SU-DHL-6 (cell line): ENCODE measurements at regions not wholly inside any gene's neighbourhood (a gene's known extent, or its start where the extent isn't known, plus 50 kb on each side); places are given as distances from the start of the nearest gene placed in this dataset.

Source experiments
- H2AFZ ChIP-seq: fragments of 200-600 bp; sonication (generic); 2 replicates; pipeline ENCODE4 v1.6.1; 2014; ENCODE audit warnings: low read depth, mild to moderate bottlenecking, moderate library complexity, mixed read lengths, antibody characterized with exemption, low read length; ENCODE audit not compliant: severe bottlenecking
- H3F3A ChIP-seq: fragments of 200-600 bp; shearing (Covaris generic); 2 replicates; pipeline ENCODE4 v1.6.0; 2016; ENCODE audit warnings: antibody characterized with exemption, mild to moderate bottlenecking; ENCODE audit not compliant: insufficient read depth
- H3K27ac ChIP-seq: fragments of 200-600 bp; sonication (generic); 2 replicates; pipeline ENCODE4 v1.5.1; 2016; ENCODE audit warnings: low read depth, mild to moderate bottlenecking, low read length, moderate library complexity, mixed read lengths
- H3K27me3 ChIP-seq: fragments of 200-600 bp; sonication (generic), shearing (Covaris generic); 2 replicates; pipeline ENCODE4 v1.6.0; 2014; ENCODE audit warnings: mild to moderate bottlenecking, low read length
- H3K36me3 ChIP-seq: fragments of 200-600 bp; sonication (generic); 2 replicates; pipeline ENCODE4 v1.6.1; 2014; ENCODE audit warnings: mild to moderate bottlenecking, low read length, mixed read lengths
- H3K4me2 ChIP-seq: fragments of 300-600, 200-600 bp; shearing (Covaris generic), sonication (generic); 2 replicates; pipeline ENCODE4 v1.6.0; 2014; ENCODE audit warnings: low read length, low read depth, mild to moderate bottlenecking; ENCODE audit not compliant: poor library complexity, severe bottlenecking
- H3K4me3 ChIP-seq: fragments of 200-600 bp; sonication (generic); 2 replicates; pipeline ENCODE4 v1.5.1; 2014; ENCODE audit warnings: antibody characterized with exemption, low read length, mild to moderate bottlenecking, mixed read lengths; ENCODE audit not compliant: insufficient read depth, poor library complexity, severe bottlenecking
- H3K79me2 ChIP-seq: fragments of 200-600 bp; sonication (generic); 2 replicates; pipeline ENCODE4 v1.6.1; 2014; ENCODE audit warnings: mild to moderate bottlenecking, low read length, moderate library complexity; ENCODE audit not compliant: insufficient read depth
- H3K9ac ChIP-seq: fragments of 200-600 bp; sonication (generic); 2 replicates; pipeline ENCODE4 v1.7.0; 2014; ENCODE audit warnings: mild to moderate bottlenecking, low read length
- H3K9me2 ChIP-seq: fragments of 200-600 bp; sonication (generic); replicated peaks from 2 replicates; pipeline ENCODE4 v1.6.1; 2014; ENCODE audit warnings: low read length; ENCODE audit not compliant: insufficient read depth
- H3K9me3 ChIP-seq: fragments of 200-600 bp; sonication (generic); 2 replicates; pipeline ENCODE4 v1.6.1; 2014; ENCODE audit warnings: low read length, mixed read lengths; ENCODE audit not compliant: insufficient read depth
- H4K20me1 ChIP-seq: fragments of 200-600 bp; sonication (generic); 2 replicates; pipeline ENCODE4 v1.6.1; 2014; ENCODE audit warnings: low read depth, mild to moderate bottlenecking, antibody characterized with exemption, low read length, moderate library complexity, mixed read lengths
- EZH2phosphoT487 ChIP-seq: fragments of 200-600 bp; sonication (generic), shearing (Covaris generic); conservative IDR thresholded peaks from 2 replicates; pipeline ENCODE4 v1.6.1; 2018; ENCODE audit warnings: mild to moderate bottlenecking, antibody characterized with exemption, low read length, moderate library complexity, mixed read lengths
- TF ChIP-seq, protein P1 (sequence below): fragments of 200-600 bp; sonication (generic); IDR thresholded peaks from one replicate; pipeline ENCODE4 v1.5.1; 2017; ENCODE audit warnings: antibody characterized with exemption, mild to moderate bottlenecking, low read length, moderate library complexity; ENCODE audit not compliant: insufficient read depth, poor library complexity, severe bottlenecking

DNA sequence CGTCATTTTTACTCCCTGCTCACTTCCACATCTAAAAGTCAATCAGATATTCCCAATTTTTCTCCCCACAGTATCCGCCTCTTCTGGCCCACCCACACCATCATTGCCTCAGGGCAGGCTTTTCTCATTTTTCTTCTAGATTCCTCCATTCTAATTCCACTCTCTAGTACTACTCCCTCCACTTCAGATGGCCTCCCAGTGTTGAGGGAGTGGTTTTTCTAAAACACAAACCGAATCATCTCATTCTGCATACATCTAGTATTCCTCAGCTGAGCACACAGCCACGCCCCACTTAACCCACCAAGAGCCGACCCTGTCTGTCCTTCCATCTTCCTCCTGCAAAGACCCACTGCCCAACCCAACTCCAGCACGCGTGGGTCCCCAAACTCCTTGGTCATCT lies 314.9 kb upstream of the NPVF start:
- H3K4me3 ChIP-seq: no peak overlapping the region
- no peaks in the 10 kb centered on the region; the same call in 1 of the 2 replicates for H3K27me3 ChIP-seq
- no peaks in the 10 kb centered on the region for H3K36me3 ChIP-seq
- TF ChIP-seq, protein P1, sequence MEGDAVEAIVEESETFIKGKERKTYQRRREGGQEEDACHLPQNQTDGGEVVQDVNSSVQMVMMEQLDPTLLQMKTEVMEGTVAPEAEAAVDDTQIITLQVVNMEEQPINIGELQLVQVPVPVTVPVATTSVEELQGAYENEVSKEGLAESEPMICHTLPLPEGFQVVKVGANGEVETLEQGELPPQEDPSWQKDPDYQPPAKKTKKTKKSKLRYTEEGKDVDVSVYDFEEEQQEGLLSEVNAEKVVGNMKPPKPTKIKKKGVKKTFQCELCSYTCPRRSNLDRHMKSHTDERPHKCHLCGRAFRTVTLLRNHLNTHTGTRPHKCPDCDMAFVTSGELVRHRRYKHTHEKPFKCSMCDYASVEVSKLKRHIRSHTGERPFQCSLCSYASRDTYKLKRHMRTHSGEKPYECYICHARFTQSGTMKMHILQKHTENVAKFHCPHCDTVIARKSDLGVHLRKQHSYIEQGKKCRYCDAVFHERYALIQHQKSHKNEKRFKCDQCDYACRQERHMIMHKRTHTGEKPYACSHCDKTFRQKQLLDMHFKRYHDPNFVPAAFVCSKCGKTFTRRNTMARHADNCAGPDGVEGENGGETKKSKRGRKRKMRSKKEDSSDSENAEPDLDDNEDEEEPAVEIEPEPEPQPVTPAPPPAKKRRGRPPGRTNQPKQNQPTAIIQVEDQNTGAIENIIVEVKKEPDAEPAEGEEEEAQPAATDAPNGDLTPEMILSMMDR: no peak
- TF ChIP-seq EZH2phosphoT487: no peak
- no peaks in the 10 kb centered on the region for H4K20me1 ChIP-seq
- H3F3A ChIP-seq: no peaks in the 10 kb centered on the region
- no peak overlapping the region for H3K27ac ChIP-seq
- no peaks in the 10 kb centered on the region for H3K9me2 ChIP-seq
- no peak overlapping the region for H2AFZ ChIP-seq
- no peaks in the 10 kb centered on the region for H3K79me2 ChIP-seq
- no peak overlapping the region for H3K9ac ChIP-seq
- no peak overlapping the region for H3K4me2 ChIP-seq
- no peaks in the 10 kb centered on the region for H3K9me3 ChIP-seq

DNA sequence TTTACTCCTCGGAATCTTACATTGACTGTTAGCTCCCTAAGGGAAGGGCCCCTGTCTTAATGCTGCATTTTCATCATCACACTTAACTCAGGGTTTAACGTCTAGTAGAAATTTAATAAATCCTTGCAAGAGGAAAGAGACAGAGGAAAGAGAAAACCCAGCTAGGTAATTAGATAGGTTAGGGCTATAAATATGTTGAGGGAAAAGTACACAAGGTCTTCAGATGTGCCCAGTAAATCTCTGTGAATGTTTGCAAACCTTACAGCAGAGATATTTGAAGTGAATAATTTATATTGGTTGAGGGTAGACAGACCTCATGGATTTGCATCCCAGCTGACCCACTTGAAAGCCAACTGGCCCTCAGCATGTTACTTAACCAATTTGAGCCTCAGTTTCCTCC lies 315.5 kb upstream of the NPVF start:
- Histone ChIP-seq H3K9ac (no peak overlapping the region), H3K4me3 (no peak overlapping the region), H3K27me3 (no peaks in the 10 kb centered on the region; the same call in 1 of the 2 replicates), H4K20me1 (no peaks in the 10 kb centered on the region), H2AFZ (no peak overlapping the region), H3K9me3 (no peaks in the 10 kb centered on the region), H3K27ac (no peak overlapping the region), H3K4me2 (no peak overlapping the region), H3K9me2 (no peaks in the 10 kb centered on the region), H3K36me3 (no peaks in the 10 kb centered on the region), H3F3A (no peaks in the 10 kb centered on the region), H3K79me2 (no peaks in the 10 kb centered on the region)
- TF ChIP-seq, protein P1: no peak
- TF ChIP-seq EZH2phosphoT487: no peak

- no peaks in the 10 kb centered on the region for H3K27me3 ChIP-seq
- no peak overlapping the region for H3K4me2 ChIP-seq
- H3K79me2 ChIP-seq: no peaks in the 10 kb centered on the region
- no peaks in the 10 kb centered on the region for H3K36me3 ChIP-seq
- no peaks in the 10 kb centered on the region for H3F3A ChIP-seq
- no peak for TF ChIP-seq EZH2phosphoT487
- TF ChIP-seq, protein P1: no peak
- H3K27ac ChIP-seq: no peak overlapping the region
- H3K9me2 ChIP-seq: no peaks in the 10 kb centered on the region
- H3K9ac ChIP-seq: no peak overlapping the region
- no peaks in the 10 kb centered on the region for H3K9me3 ChIP-seq
- H3K4me3 ChIP-seq: no peak overlapping the region
- H2AFZ ChIP-seq: no peak overlapping the region
- H4K20me1 ChIP-seq: no peaks in the 10 kb centered on the region
Measured at GRCh38 chr7:25544254-25544653, 316.0 kb upstream of the NPVF start.
